K562 (cell line): ENCODE measurements at regions not wholly inside any gene's neighbourhood (a gene's known extent, or its start where the extent isn't known, plus 50 kb on each side); places are given as distances from the start of the nearest gene placed in this dataset.

ENCODE experiments used
- ATAC-seq: fragments of 200-7000 bp; cut with Tn5 transposase; 3 replicates; pipeline ENCODE4 v1.9.1; 2020; ENCODE audit warnings: moderate library complexity
- BruUV-seq: library from RNA; stranded (reverse); fragments of 400-500 nt; replicated peaks from 2 replicates; lab custom pipeline; 2021; lab: Mats Ljungman, UMichigan
- CTCF ChIA-PET: fragments of 300-600 bp; formaldehyde crosslinking; extraction: SDS; loops from one replicate; lab custom pipeline; 2021; ENCODE audit warnings: low intra/inter-chr PET ratio; lab: Yijun Ruan, JAX
- POLR2A ChIA-PET: fragments of 300-600, 350-650 bp; sonication (Branson Sonifier 250); formaldehyde crosslinking; extraction: SDS; loops from one replicate; lab custom pipeline; 2021; ENCODE audit warnings: antibody characterized with exemption, inconsistent platforms; lab: Yijun Ruan, JAX
- DNase-seq, 4 experiments: peaks; one replicate each; pipeline versions ENCODE4 v3.0.0 to v3.0.0-alpha.2; 2011 to 2018; ENCODE audit warnings: low spot score in 3 of 4, mixed read lengths in 3 of 4; ENCODE audit errors: extremely low read depth in 1 of 4
- FAIRE-seq: peaks from 2 replicates; lab custom pipeline; 2011; peaks lifted over from hg19 to GRCh38; lab: Jason Lieb, UNC
- H2AFZ ChIP-seq: 2 replicates; pipeline ENCODE4 v1.6.0; 2011; ENCODE audit warnings: low read depth, low read length, control low read depth, inconsistent platforms
- H3K27ac ChIP-seq: fragments of 200-600 bp; 3 replicates; pipeline ENCODE4 v1.8.0; 2011; ENCODE audit warnings: low read depth, mild to moderate bottlenecking, control low read depth, inconsistent platforms, low read length, moderate library complexity, mixed read lengths; ENCODE audit errors: extremely low read depth
- H3K27me3 ChIP-seq, 2 experiments: fragments of 300-600 bp in 1 of 2; 2 replicates in 1 of 2; 3 replicates in 1 of 2; pipeline versions ENCODE4 v1.6.0 to v1.8.0; 2011; ENCODE audit warnings: inconsistent platforms in 2 of 2, low read length in 2 of 2, mild to moderate bottlenecking in 1 of 2, mixed read lengths in 1 of 2, moderate library complexity in 1 of 2; ENCODE audit not compliant: control insufficient read depth in 2 of 2, insufficient read depth in 2 of 2
- H3K36me3 ChIP-seq: fragments of 300-600 bp; 3 replicates; pipeline ENCODE4 v1.8.0; 2011; ENCODE audit warnings: mild to moderate bottlenecking, low read length, inconsistent platforms; ENCODE audit not compliant: control insufficient read depth, insufficient read depth
- H3K4me1 ChIP-seq, 2 experiments: fragments of 200-600 bp in 1 of 2; replicated peaks in 1 of 2; 2 replicates in 1 of 2; 3 replicates in 1 of 2; pipeline versions ENCODE4 v1.5.1 to v1.8.0; 2011; ENCODE audit warnings: inconsistent platforms in 2 of 2, low read length in 2 of 2, mild to moderate bottlenecking in 1 of 2, mixed read lengths in 1 of 2, moderate library complexity in 1 of 2; ENCODE audit not compliant: control insufficient read depth in 2 of 2, insufficient read depth in 2 of 2
- H3K4me2 ChIP-seq: 2 replicates; pipeline ENCODE4 v1.6.1; 2011; ENCODE audit warnings: low read length, control low read depth, inconsistent platforms, mixed read lengths; ENCODE audit not compliant: insufficient read depth
- H3K4me3 ChIP-seq: fragments of 200-600 bp; sonication (generic), shearing (Covaris generic); 2 replicates; pipeline ENCODE4 v1.5.1; 2016; ENCODE audit warnings: control low read depth, inconsistent platforms
- H3K79me2 ChIP-seq: fragments of 200-600 bp; 3 replicates; pipeline ENCODE4 v1.8.0; 2011; ENCODE audit warnings: low read length, inconsistent platforms; ENCODE audit not compliant: control insufficient read depth, insufficient read depth
- H3K9ac ChIP-seq, 2 experiments: 2 replicates each; pipeline versions ENCODE4 v1.6.0 to v1.6.1; 2011; ENCODE audit warnings: low read depth in 2 of 2, low read length in 2 of 2, control low read depth in 1 of 2, inconsistent platforms in 1 of 2, mild to moderate bottlenecking in 1 of 2, mixed read lengths in 1 of 2; ENCODE audit not compliant: insufficient read depth in 1 of 2
- H3K9me1 ChIP-seq: one replicate; pipeline ENCODE4 v1.6.0; 2011; ENCODE audit warnings: inconsistent platforms, mild to moderate bottlenecking, low read length, moderate library complexity; ENCODE audit not compliant: control insufficient read depth, insufficient read depth
- H3K9me3 ChIP-seq: replicated peaks from 2 replicates; pipeline ENCODE4 v1.5.1; 2011; ENCODE audit warnings: low read depth, low read length, inconsistent platforms; ENCODE audit not compliant: control insufficient read depth, insufficient read depth
- H4K20me1 ChIP-seq: replicated peaks from 2 replicates; pipeline ENCODE4 v1.6.1; 2011; ENCODE audit warnings: low read length, inconsistent platforms, mixed read lengths; ENCODE audit not compliant: control insufficient read depth, insufficient read depth
- CC2D1A ChIP-seq: fragments of 450-650 bp; IDR thresholded peaks from 2 replicates; pipeline ENCODE4 v1.6.1; 2017; ENCODE audit warnings: mild to moderate bottlenecking
- CTBP1 ChIP-seq: fragments of 450-650 bp; IDR thresholded peaks from 2 replicates; pipeline ENCODE4 v1.6.1; 2016; ENCODE audit warnings: borderline replicate concordance
- KDM4B ChIP-seq, 2 experiments: fragments of 450-650 bp in 1 of 2; sonication (generic) in 1 of 2; IDR thresholded peaks; 2 replicates each; pipeline ENCODE4 v1.6.1; 2016 to 2017; ENCODE audit warnings: borderline replicate concordance in 2 of 2, antibody characterized with exemption in 1 of 2, low read depth in 1 of 2, mild to moderate bottlenecking in 1 of 2
- MLLT1 ChIP-seq, 2 experiments: fragments of 450-650 bp; IDR thresholded peaks; 2 replicates each; pipeline ENCODE4 v1.6.1; 2016
- PHF8 ChIP-seq: fragments of 200-600 bp; sonication (generic); IDR thresholded peaks from 2 replicates; pipeline ENCODE4 v1.6.1; 2012; ENCODE audit warnings: mixed run types, mild to moderate bottlenecking, inconsistent platforms, low read length, moderate library complexity, borderline replicate concordance
- THRA ChIP-seq: fragments of 450-650 bp; IDR thresholded peaks from 2 replicates; pipeline ENCODE4 v1.6.1; 2017; ENCODE audit warnings: mild to moderate bottlenecking, moderate library complexity
- ZBTB9 ChIP-seq: fragments of 450-650 bp; formaldehyde crosslinking; IDR thresholded peaks from 2 replicates; pipeline ENCODE4 v1.4.0; 2020; ENCODE audit warnings: mild to moderate bottlenecking, moderate library complexity
- ZNF124 ChIP-seq: sonication (generic); formaldehyde crosslinking; IDR thresholded peaks from 2 replicates; pipeline ENCODE4 v1.8.1; 2022; ENCODE audit warnings: missing genetic modification reagents
- ZNF407 ChIP-seq: fragments of 450-650 bp; IDR thresholded peaks from 2 replicates; pipeline ENCODE4 v1.6.1; 2016; ENCODE audit warnings: low read depth
- WGBS: fragments of 100-300 bp; shearing (Covaris generic); methylation state at CpG from one replicate; pipeline ENCODE4 v1.1.6; 2016; ENCODE audit warnings: low coverage, mixed read lengths; ENCODE audit not compliant: insufficient coverage; ENCODE audit errors: missing lambda C conversion rate; 5-methylcytosine and 5-hydroxymethylcytosine counted together
- in situ Hi-C: fragments of 300-500 bp; cut with MboI; formaldehyde crosslinking; loops from 4 replicates; pipeline ENCODE4 v1.15.0; 2018; ENCODE audit warnings: inconsistent platforms, mixed read lengths
- intact Hi-C: fragments of 100-400 bp; cut with micrococcal nuclease; formaldehyde crosslinking; loops from 2 replicates; pipeline ENCODE4 v1.14.2; 2022

GRCh38 chr14:82126006-82126405, 592.4 kb upstream of the SEL1L start (continued):
- no peak for TF ChIP-seq ZNF407

GRCh38 chr14:82134411-82134810, 600.8 kb upstream of the SEL1L start:
- no TSS peak for BruUV-seq
- in situ Hi-C loops, result no loop called here
- FAIRE-seq, result no peak
- TF ChIP-seq CC2D1A (no peak), MLLT1 (IDR thresholded peaks at IDR 0.05) (no peak), ZNF124 (CRISPR knock-in tag) (no peak), THRA (no peak), CTBP1 (no peak), ZBTB9 (CRISPR knock-in tag) (no peak), KDM4B (IDR thresholded peaks at IDR 0.05; ENCODE audit: borderline replicate concordance in 2 of 2, low read depth in 1 of 2) (no peak), PHF8 (no peak)

More at GRCh38 chr14:82134411-82134810, 600.8 kb upstream of the SEL1L start:
- Histone ChIP-seq H3K27ac (no peak overlapping the region), H2AFZ (no peak overlapping the region), H3K4me2 (no peak overlapping the region), H3K4me3 (no peak overlapping the region), H3K27me3 (no peaks in the 10 kb centered on the region), H3K9me1 (no peaks in the 10 kb centered on the region), H3K4me1 (no peaks in the 10 kb centered on the region), H3K36me3 (no peaks in the 10 kb centered on the region), H3K79me2 (no peaks in the 10 kb centered on the region), H4K20me1 (no peaks in the 10 kb centered on the region), H3K9me3 (no peaks in the 10 kb centered on the region), H3K9ac (no peak overlapping the region)
- WGBS, result 0% methylated on average over 1 of the region's 1 CpG
- POLR2A ChIA-PET, result no interaction called here
- intact Hi-C loops, result no loop called here
- DNase-seq, result no peak
- CTCF ChIA-PET, result no interaction called here
- no peak for ATAC-seq
